ENCODE measurements at regions not wholly inside any gene's neighbourhood (a gene's known extent, or its start where the extent isn't known, plus 50 kb on each side); places are given as distances from the start of the nearest gene placed in this dataset.

DNA sequence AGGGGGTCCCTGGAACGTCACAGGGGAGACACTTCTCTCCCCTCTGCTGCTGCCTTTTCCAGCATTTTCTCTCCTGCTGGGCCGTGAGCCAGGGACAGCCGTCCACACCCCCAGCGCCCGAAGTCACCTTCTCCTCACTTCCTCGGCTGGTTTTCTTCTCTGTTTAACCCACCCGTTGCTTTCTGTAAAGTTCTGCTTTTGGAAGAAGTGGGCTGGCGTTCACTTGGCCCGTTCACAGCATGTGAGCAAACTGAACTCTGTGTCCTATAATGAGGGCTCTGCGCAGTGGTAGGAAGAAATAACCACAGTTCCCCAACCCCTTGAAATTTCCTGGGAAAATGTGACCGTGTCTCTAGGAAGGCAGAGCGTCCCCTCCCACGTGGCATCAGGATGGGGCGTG is 187.0 kb upstream of the HDAC4 start:
- peak; percentile 58 for DNase-seq (ENCODE audit: low spot score)
- intact Hi-C loops (cut with DNase I) = no loop called here

DNA sequence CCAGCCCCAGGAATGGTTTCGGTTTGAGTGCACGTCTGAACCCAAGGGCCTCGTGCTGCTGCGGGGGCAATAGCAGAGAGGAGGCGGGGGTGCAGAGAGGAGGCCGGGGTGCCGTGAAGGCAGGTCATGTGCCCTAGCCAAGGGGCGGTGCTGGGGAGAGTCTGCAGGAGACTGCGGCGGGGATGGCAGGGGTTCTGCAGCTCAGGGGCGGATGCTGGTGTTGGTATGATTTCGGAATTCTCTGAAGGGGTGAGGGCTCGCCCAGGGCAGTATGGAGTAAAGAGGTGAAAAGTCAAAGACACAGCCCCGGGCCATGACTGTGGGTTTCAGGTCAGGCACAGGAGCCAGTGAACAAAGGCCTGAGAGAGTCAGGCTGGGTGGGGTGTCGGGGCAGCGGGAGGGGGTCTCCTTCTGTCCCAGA is 186.5 kb upstream of the HDAC4 start:
- intact Hi-C loops (cut with DNase I) = no loop called here
- DNase-seq (ENCODE audit: low spot score) = peak; percentile 73

DNA sequence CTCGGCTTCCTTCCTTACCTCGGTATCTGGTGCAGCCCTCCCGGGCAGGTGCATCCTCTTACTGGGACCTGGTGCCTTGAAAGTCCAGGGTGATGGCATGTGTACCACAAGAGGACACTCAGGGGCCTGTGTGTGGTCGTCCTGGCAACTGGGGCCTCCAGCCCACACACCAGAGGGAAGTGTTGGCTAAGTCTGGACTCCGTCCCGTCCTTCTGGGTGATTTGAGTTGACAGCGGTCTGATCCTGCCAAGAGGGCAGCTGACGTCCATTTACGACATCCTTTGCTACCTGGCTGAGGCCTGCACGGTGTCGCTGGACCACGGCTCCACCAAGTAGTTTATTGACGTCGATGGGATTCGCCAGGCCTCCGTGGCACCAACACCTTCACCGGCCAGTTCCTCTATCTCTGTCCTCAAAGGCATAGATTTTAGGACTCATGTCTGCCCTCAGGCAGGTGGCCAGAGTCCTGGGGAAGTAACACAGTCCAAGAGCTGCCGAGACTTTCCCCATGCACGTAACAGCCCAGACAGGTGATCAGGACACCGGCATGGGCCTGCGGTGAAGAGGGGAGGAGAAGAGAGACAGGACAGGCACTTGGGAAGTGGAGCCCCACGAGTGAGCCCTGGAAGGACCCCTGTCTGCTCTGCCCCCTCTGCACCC is 186.0 kb upstream of the HDAC4 start:
- intact Hi-C loops (cut with DNase I) = no loop called here
- DNase-seq (ENCODE audit: low spot score) = peak; percentile 40

DNA sequence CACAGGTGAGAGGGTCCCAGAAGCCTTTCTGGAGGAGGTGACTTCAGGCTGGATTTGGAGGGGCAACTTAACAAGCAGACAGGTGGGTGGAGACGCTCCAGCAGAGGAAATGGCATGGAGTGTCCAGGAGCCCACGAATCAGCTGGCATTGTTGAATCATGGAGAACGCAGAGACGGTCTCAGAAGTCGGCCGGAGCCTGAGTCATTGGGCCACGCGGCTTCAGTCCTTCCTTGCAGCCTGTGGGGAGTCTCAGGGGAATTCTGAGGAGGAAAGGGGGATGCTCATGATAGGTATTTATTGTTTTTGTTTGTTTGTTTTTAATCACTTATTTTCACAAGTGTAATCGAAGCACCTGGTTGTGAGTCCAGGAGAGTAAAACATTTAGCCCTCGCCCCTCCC is 184.6 kb upstream of the HDAC4 start:
- peak; percentile 25 for DNase-seq (ENCODE audit: low spot score)
- intact Hi-C loops (cut with DNase I) = no loop called here

DNA sequence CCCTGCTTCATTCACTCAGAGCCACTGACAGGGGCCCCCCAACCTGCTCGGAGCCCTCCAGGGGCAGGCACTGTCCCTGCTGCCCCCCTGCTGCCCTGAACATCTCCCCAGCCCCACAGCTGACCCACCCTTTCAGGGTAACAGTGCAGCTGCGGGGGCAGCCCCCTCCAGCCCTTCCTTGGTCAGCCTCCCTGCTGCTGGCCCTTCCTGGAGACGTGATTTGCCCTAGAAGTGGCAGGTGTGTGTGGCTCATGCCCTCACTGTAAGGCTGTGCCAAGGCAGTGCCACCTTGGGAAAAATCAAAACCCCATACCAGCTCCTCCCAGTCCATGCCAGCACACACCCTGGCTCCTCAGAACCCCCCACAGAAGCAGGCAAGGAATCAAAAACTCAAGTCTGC is 184.2 kb upstream of the HDAC4 start:
- intact Hi-C loops (cut with DNase I) = no loop called here
- peak; percentile 52 for DNase-seq (ENCODE audit: low spot score)

DNA sequence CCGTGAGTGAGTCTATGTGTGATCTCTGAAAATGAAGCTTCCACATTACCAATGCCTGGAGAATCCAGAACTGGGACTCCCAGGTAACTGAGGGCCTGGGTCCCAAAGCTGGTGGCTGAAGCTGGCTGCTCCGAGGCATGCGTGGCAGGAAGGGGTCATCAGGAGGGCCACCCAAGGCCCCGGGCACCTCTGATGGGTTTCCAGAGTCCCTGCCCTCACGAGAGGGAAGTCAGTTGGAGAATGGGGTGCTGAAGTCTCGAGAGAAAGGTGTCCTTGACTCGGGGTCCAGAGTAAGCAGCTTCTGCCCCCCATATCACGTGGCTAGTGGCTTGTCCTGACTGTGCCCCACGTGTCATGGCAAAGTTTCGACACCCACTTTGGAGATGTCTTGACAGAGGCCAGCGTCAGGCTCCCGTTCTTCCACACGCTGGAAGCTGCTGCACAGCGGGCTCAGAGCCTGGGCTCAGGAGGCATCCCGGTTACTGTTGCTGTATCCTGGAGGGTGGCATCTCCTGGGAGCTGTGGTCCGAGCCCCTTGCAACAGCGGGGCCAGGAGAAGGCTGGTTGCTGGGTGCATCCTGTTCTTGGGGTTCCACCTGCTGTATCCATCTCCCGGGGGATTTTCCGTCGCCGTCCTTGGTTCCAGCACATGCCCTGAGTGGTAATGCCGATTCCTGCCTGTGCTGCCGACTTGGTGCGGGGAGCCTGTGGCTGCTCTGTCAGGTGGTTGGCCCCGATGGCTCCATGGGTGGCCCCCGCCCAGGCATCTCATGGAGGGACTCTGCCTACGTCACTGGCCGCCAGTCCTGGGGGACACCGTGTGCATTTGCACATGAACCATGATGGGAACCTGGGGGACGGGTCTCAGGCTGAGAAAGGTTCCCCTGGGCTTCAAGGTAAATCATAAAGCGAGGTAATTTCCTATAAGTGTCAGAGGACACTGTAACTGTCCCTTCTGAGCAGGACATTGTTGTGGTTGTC is 183.3 kb upstream of the HDAC4 start:
- DNase-seq (ENCODE audit: low spot score) = peak; percentile 74
- intact Hi-C loops (cut with DNase I) = no loop called here

DNA sequence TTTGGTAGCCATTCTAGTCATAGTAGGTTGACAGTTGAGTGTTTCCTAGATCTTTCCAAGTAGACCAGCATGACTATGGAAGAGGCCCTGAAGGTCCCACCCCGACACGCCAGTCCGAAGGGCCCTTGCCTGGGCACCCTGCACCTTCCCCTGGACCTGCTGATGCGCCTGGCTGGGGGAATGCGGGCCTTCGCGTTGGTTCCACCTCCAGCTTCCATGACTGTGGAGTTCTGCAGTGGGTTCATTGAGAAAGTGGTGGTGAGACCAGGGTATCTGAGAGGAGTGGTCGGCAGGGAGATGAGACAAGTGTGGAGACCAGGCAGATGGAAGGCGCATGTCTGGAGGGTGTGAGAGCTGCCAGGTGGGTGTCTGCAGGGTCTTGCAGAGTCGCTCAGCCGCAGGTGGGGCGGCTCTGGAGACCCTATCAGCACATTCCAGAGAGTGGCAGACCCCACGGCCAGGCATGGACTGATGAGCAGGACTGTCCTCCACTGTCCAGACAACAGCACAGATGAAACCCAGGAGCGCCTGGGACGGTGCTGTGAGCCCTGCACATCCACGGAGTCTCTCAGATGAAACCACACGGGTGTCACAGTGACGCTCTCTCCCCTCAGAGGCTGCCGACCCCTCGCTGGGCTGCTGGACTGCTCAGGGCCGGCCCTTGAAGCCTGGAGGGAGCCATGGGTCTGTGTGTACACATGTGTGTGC is 182.5 kb upstream of the HDAC4 start:
- peak; percentile 66 for DNase-seq (ENCODE audit: low spot score)
- intact Hi-C loops (cut with DNase I) = no loop called here

DNA sequence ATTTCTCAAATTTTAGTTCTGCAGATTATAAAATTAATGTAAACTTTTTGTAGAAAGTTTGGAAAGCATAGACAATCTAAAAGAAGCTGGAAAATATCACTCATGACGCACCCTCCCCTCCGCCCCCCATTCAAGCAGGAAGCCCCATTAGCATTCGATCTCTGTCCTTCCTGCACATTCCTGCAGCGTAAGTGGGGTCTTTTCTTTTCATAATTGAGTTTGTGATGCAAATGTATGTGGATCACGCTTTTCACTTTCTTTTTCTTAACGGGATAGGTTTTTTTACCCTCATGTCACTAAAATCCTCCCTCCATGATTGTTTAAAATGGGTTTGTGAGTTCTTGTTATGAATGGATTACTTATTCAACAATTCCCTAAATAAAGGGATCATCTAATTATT is 181.7 kb upstream of the HDAC4 start:
- no peak for DNase-seq (ENCODE audit: low spot score)
- intact Hi-C loops (cut with DNase I) = no loop called here

DNA sequence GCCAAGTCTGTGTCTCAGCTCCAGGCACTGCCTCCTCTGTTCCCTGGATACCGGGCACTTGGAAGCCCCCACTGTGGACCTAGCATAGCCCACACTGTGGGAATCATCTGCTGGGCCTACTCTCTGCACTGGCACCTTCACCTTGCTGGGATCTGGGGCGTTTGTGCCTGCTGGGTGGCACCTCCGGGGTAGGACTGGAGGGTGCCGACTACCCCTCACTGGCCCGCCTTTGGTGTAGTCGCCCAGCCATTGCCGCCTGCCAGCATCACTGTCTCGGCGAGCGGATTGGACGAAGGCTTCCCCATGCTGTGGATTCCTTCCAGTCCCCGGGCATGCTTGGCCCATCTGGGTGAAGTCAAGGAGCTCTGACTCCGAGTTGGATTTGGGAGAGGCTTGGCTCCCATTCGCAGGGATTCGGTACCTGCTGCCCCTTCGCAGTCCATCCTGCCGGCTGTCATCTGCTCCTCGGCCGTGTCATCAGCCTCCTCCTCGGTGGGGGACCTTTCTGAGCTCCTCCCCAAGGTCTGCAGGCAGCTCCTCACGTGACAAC is 180.6 kb upstream of the HDAC4 start:
- intact Hi-C loops (cut with DNase I) = no loop called here
- DNase-seq (ENCODE audit: low spot score) = peak; percentile 64

DNA sequence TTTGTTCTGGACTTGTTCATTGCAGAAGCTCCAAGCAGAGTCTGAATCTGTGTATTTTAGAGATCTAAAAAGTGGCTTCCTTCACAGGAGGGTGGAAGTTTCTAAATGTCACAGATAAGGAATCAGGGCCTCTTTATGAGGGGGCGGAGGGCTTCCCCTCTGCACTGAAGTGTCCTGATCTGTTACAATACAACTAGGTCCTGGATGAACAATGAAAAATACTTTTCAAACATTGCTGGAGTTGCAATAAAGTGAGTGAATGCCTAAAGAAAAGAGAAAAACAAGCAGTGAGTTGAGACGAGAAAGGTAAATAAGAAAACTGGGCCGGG is 179.3 kb upstream of the HDAC4 start:
- no peak for DNase-seq (ENCODE audit: low spot score)
- intact Hi-C loops (cut with DNase I) = no loop called here

DNA sequence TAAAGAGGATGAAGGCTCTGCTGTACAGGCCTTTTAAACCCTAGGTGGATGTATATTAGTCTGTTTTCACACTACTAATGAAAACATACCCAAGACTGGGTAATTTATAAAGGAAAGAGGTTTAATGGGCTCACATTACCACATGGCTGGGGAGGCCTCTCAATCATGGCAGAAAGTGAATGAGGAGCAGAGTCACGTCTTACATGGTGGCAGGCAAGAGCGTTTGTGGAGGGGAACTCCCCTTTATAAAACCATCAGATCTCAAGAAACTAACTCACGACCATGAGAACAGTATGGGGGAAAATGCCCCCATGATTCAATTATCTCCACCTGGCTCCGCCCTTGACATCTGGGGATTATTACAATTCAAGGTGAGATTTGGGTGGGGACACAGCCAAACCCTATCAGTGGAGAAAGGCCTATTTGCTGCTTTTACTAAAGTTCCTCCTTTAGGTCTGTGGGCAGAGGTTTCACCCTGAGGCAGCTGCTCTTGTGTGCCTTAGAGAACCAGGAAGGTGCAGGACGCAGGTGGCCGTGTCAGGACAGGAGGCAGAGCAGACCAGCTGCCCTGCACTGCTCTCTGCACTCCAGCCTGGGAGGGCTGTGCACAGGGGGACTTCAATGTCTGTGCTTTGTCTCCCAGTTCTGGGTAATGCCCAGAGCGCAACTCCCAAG is 178.8 kb upstream of the HDAC4 start:
- intact Hi-C loops (cut with DNase I) = no loop called here
- DNase-seq (ENCODE audit: low spot score) = peak; percentile 36

DNA sequence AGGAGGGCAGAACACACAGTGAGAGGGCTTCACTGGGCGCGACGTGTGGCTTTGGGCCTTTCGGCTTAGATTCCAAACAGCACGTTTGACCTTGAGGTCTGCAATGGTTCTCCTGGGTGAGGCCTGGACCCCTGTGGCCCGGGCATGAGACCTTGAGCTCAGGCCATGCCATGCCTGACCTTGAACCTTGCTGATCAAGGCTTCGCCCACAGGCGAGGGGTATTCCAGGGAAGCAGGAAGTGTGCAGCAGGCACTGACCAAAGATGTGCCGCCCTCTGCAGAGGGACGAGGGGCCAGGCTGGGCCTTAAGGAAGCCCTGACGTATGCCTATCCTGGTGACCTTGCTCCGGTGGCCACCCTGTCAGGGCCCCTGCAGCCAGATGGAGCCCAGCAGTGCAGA is 178.3 kb upstream of the HDAC4 start:
- intact Hi-C loops (cut with DNase I) = no loop called here
- DNase-seq (ENCODE audit: low spot score) = peak; percentile 51

DNA sequence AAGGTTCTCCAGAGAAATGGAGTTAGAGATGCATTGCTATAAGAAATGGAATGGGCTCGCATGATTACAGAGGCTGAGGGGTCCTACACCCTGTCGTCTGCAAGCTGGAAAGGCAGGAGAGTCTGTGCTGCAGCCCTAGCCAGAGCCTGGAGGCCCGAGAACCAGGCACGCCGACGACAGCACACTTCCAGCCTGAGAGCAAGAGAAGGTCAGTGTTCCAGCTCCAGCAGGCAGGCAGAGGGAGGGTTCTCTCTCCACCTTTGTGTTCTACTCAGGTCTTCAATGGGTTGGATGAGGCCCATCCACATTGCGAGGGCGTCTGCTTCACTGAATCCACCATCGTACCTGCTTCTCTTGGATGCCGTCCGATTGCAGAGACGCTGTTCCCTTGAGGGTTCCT is 177.6 kb upstream of the HDAC4 start:
- DNase-seq (ENCODE audit: low spot score) = peak; percentile 67
- intact Hi-C loops (cut with DNase I) = no loop called here

DNA sequence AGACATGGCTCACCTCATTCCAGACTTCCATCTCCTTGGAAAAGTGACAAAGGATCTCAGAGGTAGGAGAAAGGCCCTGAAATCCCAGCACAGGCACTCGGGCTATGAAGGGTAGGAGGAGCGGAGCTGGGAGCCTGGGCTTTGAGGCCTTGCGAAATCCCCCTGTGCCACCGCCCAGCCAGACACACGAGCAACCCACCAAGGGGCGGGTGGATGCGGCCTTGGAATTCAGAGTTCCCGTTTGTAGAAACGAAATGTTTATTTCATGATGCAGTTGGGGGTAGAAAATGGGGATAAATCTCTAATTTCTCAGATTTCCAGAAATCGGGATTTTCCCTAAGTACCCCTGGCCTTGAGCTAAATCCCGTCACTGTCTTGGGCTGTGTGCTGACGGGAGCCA is 177.1 kb upstream of the HDAC4 start:
- peak; percentile 62 for DNase-seq (ENCODE audit: low spot score)
- intact Hi-C loops (cut with DNase I) = no loop called here

DNA sequence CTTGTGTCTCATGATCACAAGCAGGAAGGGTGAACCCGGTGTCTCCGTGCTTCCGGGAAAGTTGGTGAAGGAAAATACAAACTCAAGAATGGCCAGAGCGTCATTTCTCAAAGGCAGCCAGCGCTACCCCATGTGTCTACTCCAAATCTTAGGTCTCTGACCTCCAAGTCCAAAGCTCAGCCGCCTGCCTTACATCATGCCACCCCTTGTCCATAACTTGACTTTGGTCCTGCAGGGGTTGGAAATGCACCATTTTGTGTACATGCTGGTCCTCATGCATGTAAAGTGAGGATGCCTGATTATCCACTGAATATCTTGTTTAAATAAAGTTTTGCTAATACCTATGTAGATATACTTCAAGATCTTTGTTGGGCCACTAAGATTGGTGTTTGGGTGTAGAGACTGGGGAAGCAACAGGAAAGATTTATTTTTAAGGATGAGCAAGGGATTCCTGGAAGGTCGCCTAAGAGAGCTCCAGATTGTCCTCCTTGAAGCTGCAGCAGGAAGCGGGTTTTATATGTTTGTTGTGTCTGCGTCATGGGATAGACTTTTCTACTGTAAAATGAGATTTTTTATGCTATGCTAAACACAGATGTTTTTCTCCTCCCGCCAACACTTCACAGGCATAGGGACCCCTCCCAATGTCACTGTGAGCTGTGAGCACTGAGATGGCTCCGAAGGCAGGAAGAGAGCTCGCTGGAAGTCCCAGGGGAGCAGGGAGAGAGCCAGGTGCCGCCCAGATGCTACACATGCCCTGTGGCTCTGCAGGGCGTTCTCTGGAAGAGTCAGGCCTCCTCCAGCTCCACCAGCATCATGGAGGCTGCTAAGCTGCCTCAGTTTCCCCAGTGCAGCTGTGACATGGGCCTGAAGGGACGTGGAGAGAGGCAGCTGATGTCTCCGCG is 176.2 kb upstream of the HDAC4 start:
- intact Hi-C loops (cut with DNase I) = no loop called here
- peak; percentile 45 for DNase-seq (ENCODE audit: low spot score)

DNA sequence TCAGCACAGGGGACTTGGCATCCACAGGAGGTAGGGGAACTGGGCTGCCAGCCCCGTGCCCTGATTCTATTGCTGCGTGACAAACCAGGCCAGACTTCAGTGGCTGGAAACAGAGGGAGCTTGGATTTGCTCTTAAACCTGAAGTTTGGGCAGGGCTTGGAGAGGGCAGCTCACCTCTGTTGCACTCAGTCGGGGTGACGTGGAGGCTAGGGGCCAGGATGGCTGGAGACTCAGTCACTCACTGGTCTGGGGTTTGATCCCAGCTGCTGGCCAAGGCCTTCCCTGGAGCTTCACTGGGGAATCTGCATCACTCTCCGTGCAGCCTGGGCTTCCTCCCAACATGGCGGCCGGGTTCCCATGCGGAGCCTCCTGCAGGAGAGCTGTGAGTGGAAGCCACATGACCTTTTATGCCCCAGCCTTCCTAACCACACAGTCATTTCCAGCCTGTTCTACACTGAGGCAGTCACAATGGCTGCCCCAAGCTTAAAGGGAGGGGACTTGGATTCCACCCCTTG is 175.2 kb upstream of the HDAC4 start:
- no peak for DNase-seq (ENCODE audit: low spot score)
- intact Hi-C loops (cut with DNase I) = no loop called here

DNA sequence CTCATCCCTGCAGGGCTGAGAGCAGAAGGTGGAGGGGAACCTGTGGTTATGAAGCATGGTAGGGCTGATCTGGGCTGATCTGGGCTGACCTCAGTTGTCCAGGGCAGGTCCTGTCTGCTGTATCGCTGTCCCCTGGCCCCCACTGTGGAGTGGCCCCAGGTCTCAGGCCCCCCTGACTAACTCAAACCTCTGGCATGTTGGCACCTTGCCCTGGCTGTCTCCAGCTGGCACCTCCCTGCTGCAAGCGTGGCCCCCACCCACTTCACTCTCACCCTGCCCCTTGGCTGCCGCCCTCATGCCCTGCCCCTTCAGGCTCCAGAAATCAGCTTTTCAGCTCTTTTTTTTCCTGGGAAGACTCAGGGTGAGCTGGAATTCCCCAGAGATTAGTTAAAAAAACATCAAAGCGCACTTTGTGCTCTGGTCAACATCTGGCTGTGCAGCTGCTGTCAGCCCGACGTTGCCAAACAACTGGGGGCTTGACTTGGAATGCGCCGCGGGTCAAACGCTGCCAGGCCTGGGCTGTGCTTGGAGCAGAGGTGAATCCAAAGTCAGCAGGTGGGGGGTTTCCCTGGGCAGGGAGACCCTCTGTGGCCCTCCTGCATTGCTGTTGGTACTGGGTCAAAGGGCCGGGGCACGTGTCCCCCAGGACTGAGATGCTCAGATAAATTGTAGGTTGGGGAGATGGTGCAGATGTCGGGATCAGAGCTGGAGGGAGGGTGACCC is 173.8 kb upstream of the HDAC4 start:
- DNase-seq (ENCODE audit: low spot score) = peak; percentile 65
- intact Hi-C loops (cut with DNase I) = no loop called here

DNA sequence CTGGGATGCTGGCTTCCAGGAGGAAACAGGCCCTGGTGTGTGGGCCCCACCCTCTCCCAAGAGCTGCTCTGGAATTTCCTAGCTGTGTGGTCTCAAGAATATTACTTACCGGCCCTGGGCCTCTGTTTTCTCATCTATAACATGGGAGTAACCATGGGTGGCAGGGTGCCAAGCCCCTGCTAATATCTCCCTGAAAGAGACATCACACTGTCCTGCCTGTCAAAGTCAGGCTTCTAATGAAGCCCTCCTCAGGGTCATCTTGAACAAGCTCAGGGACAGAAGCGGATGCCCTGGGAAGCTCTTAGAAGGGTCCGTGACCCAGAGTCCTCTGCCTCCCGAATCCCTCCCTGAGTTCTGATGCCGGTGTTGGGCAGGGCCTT is 173.2 kb upstream of the HDAC4 start:
- intact Hi-C loops (cut with DNase I) = no loop called here

More for the DNA sequence above, 173.2 kb upstream of the HDAC4 start:
- no peak for DNase-seq (ENCODE audit: low spot score)

All from posterior vena cava (tissue), 2 donors.